Keratinocyte (primary cell): ENCODE measurements at regions not wholly inside any gene's neighbourhood (a gene's known extent, or its start where the extent isn't known, plus 50 kb on each side); places are given as distances from the start of the nearest gene placed in this dataset.

Source experiments
- DNase-seq: peaks from one replicate; pipeline ENCODE4 v3.0.0-alpha.2; 2011; ENCODE audit warnings: low read depth, missing footprints, low spot score
- FAIRE-seq: peaks from 2 replicates; lab custom pipeline; 2011; peaks lifted over from hg19 to GRCh38; lab: Jason Lieb, UNC
- H2AFZ ChIP-seq: 2 replicates; pipeline ENCODE4 v1.6.0; 2012; ENCODE audit warnings: low read length, control low read depth, inconsistent platforms; ENCODE audit not compliant: control insufficient read depth
- H3K27ac ChIP-seq: 2 replicates; pipeline ENCODE4 v1.5.1; 2011; ENCODE audit warnings: low read length; ENCODE audit not compliant: control insufficient read depth, insufficient read depth
- H3K27me3 ChIP-seq: 3 replicates; pipeline ENCODE4 v1.6.0; 2011; ENCODE audit warnings: low read length; ENCODE audit not compliant: control insufficient read depth, insufficient read depth; ENCODE audit errors: extremely low read depth
- H3K36me3 ChIP-seq, 2 experiments: 2 replicates in 1 of 2; 3 replicates in 1 of 2; pipeline ENCODE4 v1.5.1; 2011; ENCODE audit warnings: low read length in 2 of 2, mild to moderate bottlenecking in 1 of 2; ENCODE audit not compliant: control insufficient read depth in 2 of 2, insufficient read depth in 2 of 2; ENCODE audit errors: extremely low read depth in 1 of 2
- H3K4me1 ChIP-seq: 3 replicates; pipeline ENCODE4 v1.5.1; 2011; ENCODE audit warnings: low read length; ENCODE audit not compliant: control insufficient read depth, insufficient read depth; ENCODE audit errors: extremely low read depth
- H3K4me2 ChIP-seq: 3 replicates; pipeline ENCODE4 v1.6.0; 2011; ENCODE audit warnings: low read depth, low read length; ENCODE audit not compliant: control insufficient read depth, insufficient read depth; ENCODE audit errors: extremely low read depth
- H3K4me3 ChIP-seq, 3 experiments: fragments of 200-600 bp in 1 of 3; sonication (generic) in 1 of 3; 2 replicates in 2 of 3; 3 replicates in 1 of 3; pipeline ENCODE4 v1.5.1; 2011 to 2016; ENCODE audit warnings: low read length in 3 of 3, mild to moderate bottlenecking in 3 of 3, control low read depth in 2 of 3, inconsistent platforms in 1 of 3, low read depth in 1 of 3, mixed read lengths in 1 of 3, mixed run types in 1 of 3, moderate library complexity in 1 of 3; ENCODE audit not compliant: control insufficient read depth in 2 of 3, insufficient read depth in 2 of 3; ENCODE audit errors: extremely low read depth in 1 of 3
- H3K79me2 ChIP-seq: 2 replicates; pipeline ENCODE4 v1.6.0; 2012; ENCODE audit warnings: low read length; ENCODE audit not compliant: control insufficient read depth, insufficient read depth
- H3K9ac ChIP-seq: 3 replicates; pipeline ENCODE4 v1.6.0; 2011; ENCODE audit warnings: low read length; ENCODE audit not compliant: control insufficient read depth, insufficient read depth; ENCODE audit errors: extremely low read depth
- H3K9me1 ChIP-seq: 3 replicates; pipeline ENCODE4 v1.6.0; 2011; ENCODE audit warnings: low read length; ENCODE audit not compliant: control insufficient read depth, insufficient read depth; ENCODE audit errors: extremely low read depth
- H3K9me3 ChIP-seq: 2 replicates; pipeline ENCODE4 v1.5.1; 2012; ENCODE audit warnings: low read depth, low read length; ENCODE audit not compliant: control insufficient read depth
- H4K20me1 ChIP-seq: 3 replicates; pipeline ENCODE4 v1.6.0; 2011; ENCODE audit warnings: low read length; ENCODE audit not compliant: control insufficient read depth, insufficient read depth; ENCODE audit errors: extremely low read depth
- CTCF ChIP-seq, 3 experiments: IDR thresholded peaks in 1 of 3; conservative IDR thresholded peaks in 1 of 3; optimal IDR thresholded peaks in 1 of 3; 2 replicates in 2 of 3; 3 replicates in 1 of 3; pipeline versions ENCODE3 to v1.5.1; 2011; ENCODE audit warnings: low read length in 3 of 3, mild to moderate bottlenecking in 3 of 3, moderate library complexity in 2 of 3, control low read depth in 1 of 3, inconsistent platforms in 1 of 3; ENCODE audit not compliant: insufficient read depth in 2 of 3; ENCODE audit errors: extremely low read depth in 1 of 3
- EZH2 ChIP-seq: IDR thresholded peaks from one replicate; pipeline ENCODE4 v1.6.1; 2012; ENCODE audit warnings: inconsistent platforms, mild to moderate bottlenecking, low read length, moderate library complexity
- dilution Hi-C: fragments of 300-500 bp; cut with MboI; formaldehyde crosslinking; loops from one replicate; pipeline ENCODE4 v1.7.0; 2020; ENCODE audit warnings: low sequenced_read_pairs; ENCODE audit not compliant: extremely low pct_ligation_motif_present

GRCh38 chr6:140300331-140300730, 925.9 kb upstream of the CITED2 start:
- TF ChIP-seq EZH2 (no peak), CTCF (optimal IDR thresholded peaks at IDR 0.05 in 1 of 3, IDR thresholded peaks at IDR 0.05 in 1 of 3, conservative IDR thresholded peaks at IDR 0.05 in 1 of 3; ENCODE audit: extremely low read depth in 1 of 3, insufficient read depth in 2 of 3, low read length in 3 of 3) (no peak)
- Histone ChIP-seq H3K9me1 (no peaks in the 10 kb centered on the region), H3K36me3 (no peaks in the 10 kb centered on the region), H3K4me2 (no peak overlapping the region), H3K27ac (no peak overlapping the region), H3K9me3 (no peaks in the 10 kb centered on the region), H3K4me3 (no peak overlapping the region), H4K20me1 (no peaks in the 10 kb centered on the region), H3K4me1 (no peaks in the 10 kb centered on the region), H2AFZ (no peak overlapping the region), H3K79me2 (no peaks in the 10 kb centered on the region), H3K27me3 (no peaks in the 10 kb centered on the region), H3K9ac (no peak overlapping the region)
- dilution Hi-C loops: no loop called here
- FAIRE-seq (no peak), DNase-seq (no peak)

GRCh38 chr6:140289186-140289585, 914.7 kb upstream of the CITED2 start:
- Histone ChIP-seq H3K27me3 (no peaks in the 10 kb centered on the region), H3K36me3 (no peaks in the 10 kb centered on the region), H2AFZ (no peak overlapping the region), H3K4me1 (no peaks in the 10 kb centered on the region), H3K9me3 (no peaks in the 10 kb centered on the region), H4K20me1 (no peaks in the 10 kb centered on the region), H3K9me1 (no peaks in the 10 kb centered on the region), H3K79me2 (no peaks in the 10 kb centered on the region), H3K9ac (no peak overlapping the region), H3K4me3 (no peak overlapping the region), H3K27ac (no peak overlapping the region), H3K4me2 (no peak overlapping the region)
- dilution Hi-C loops: no loop called here
- FAIRE-seq: no peak
- no peak for DNase-seq
- no peak for TF ChIP-seq CTCF (optimal IDR thresholded peaks at IDR 0.05 in 1 of 3, IDR thresholded peaks at IDR 0.05 in 1 of 3, conservative IDR thresholded peaks at IDR 0.05 in 1 of 3; ENCODE audit: extremely low read depth in 1 of 3, insufficient read depth in 2 of 3, low read length in 3 of 3)
- no peak for TF ChIP-seq EZH2
